Calu3 (cell line): ENCODE measurements at regions not wholly inside any gene's neighbourhood (a gene's known extent, or its start where the extent isn't known, plus 50 kb on each side); places are given as distances from the start of the nearest gene placed in this dataset.
"Not testable (repeated sequence)": the region's sequence is repeated elsewhere in the genome, so short reads cannot be mapped to it uniquely, and the experiment has no call there.

Experiments
- BruUV-seq: library from RNA; stranded (reverse); fragments of 400-500 nt; replicated peaks from 2 replicates; lab custom pipeline; 2021; lab: Mats Ljungman, UMichigan
- CTCF ChIA-PET: fragments of 300-600 bp; sonication (Branson Sonifier 250); formaldehyde crosslinking; loops from one replicate; lab custom pipeline; 2022; ENCODE audit warnings: antibody characterized with exemption; lab: Charles Lee
- DNase-seq: peaks from one replicate; pipeline ENCODE4 v3.0.0; 2022
- H3K27ac Mint-ChIP-seq: one replicate; pipeline ENCODE4 v1.8.0; 2022; ENCODE audit warnings: mixed read lengths; ENCODE audit not compliant: unreplicated experiment
- H3K27me3 Mint-ChIP-seq: one replicate; pipeline ENCODE4 v1.8.0; 2022; ENCODE audit warnings: mixed read lengths; ENCODE audit not compliant: unreplicated experiment
- H3K36me3 Mint-ChIP-seq: one replicate; pipeline ENCODE4 v1.8.0; 2022; ENCODE audit warnings: mild to moderate bottlenecking, moderate library complexity, mixed read lengths; ENCODE audit not compliant: insufficient read depth, unreplicated experiment
- H3K4me1 Mint-ChIP-seq: one replicate; pipeline ENCODE4 v1.8.0; 2022; ENCODE audit warnings: mild to moderate bottlenecking, low read depth, mixed read lengths; ENCODE audit not compliant: unreplicated experiment
- H3K4me3 Mint-ChIP-seq: one replicate; pipeline ENCODE4 v1.8.0; 2022; ENCODE audit warnings: mild to moderate bottlenecking, low read depth, moderate library complexity, mixed read lengths; ENCODE audit not compliant: unreplicated experiment
- H3K9me3 Mint-ChIP-seq: one replicate; pipeline ENCODE4 v1.8.0; 2022; ENCODE audit warnings: low read depth, mixed read lengths; ENCODE audit not compliant: unreplicated experiment
- intact Hi-C: fragments of 100-400 bp; cut with micrococcal nuclease; formaldehyde crosslinking; loops from one replicate; pipeline ENCODE4 v1.10.0; 2022; ENCODE audit not compliant: unreplicated experiment
- TF ChIP-seq, protein P1 (sequence below): fragments of 200-600 bp; IDR thresholded peaks from one replicate; pipeline ENCODE4 v1.8.0; 2022; ENCODE audit warnings: antibody characterized with exemption; ENCODE audit not compliant: unreplicated experiment

DNA sequence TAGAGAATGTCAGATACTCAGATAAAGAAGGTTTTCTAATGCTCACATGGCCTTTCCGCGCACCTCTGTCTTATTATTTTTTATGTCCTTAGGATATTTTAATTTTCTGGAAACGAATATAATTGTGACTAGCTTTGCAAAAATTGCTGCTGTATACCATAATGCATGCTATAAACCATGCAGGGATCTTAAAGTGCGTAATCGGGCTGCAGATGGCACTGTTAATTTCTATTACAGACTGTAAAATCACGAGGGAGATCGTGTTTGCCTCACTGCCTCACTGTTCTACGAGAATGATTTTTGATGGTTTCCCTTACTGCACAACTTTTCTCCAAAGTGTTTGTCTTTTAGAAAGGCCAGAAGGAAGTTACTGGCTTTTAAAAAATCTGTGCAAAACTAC, 356.1 kb downstream of the TUSC1 start:
- DNase-seq = no peak
- H3K4me1 Mint-ChIP-seq = no peaks in the 10 kb centered on the region
- H3K27ac Mint-ChIP-seq = no peak overlapping the region
- no peaks in the 10 kb centered on the region for H3K27me3 Mint-ChIP-seq
- H3K9me3 Mint-ChIP-seq = peaks cover 4% of the 10 kb centered on the region
- H3K36me3 Mint-ChIP-seq = no peaks in the 10 kb centered on the region
- no TSS peak for BruUV-seq
- intact Hi-C loops = no loop called here
- TF ChIP-seq, protein P1, sequence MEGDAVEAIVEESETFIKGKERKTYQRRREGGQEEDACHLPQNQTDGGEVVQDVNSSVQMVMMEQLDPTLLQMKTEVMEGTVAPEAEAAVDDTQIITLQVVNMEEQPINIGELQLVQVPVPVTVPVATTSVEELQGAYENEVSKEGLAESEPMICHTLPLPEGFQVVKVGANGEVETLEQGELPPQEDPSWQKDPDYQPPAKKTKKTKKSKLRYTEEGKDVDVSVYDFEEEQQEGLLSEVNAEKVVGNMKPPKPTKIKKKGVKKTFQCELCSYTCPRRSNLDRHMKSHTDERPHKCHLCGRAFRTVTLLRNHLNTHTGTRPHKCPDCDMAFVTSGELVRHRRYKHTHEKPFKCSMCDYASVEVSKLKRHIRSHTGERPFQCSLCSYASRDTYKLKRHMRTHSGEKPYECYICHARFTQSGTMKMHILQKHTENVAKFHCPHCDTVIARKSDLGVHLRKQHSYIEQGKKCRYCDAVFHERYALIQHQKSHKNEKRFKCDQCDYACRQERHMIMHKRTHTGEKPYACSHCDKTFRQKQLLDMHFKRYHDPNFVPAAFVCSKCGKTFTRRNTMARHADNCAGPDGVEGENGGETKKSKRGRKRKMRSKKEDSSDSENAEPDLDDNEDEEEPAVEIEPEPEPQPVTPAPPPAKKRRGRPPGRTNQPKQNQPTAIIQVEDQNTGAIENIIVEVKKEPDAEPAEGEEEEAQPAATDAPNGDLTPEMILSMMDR = no peak
- H3K4me3 Mint-ChIP-seq = no peak overlapping the region
- CTCF ChIA-PET = no interaction called here

DNA sequence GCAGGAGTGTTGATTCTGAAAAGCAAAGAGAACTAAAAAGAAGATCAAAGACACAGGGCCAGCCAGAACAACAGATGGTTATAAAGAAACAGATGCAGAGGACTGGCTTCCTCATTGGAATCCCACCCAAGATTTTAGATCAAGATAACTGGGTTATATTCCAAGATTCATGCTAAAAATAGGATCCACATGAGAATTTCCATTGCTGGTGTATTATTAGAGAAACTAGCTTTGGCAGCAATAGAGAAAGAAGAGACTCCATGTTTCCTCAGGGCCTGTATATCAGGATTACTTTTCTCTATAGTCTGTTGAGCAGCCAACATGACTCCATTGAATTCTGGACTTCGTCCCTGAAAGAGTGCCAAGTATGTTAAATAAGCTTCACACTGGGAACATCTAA, 367.3 kb downstream of the TUSC1 start:
- intact Hi-C loops = no loop called here
- TF ChIP-seq, protein P1 = no peak
- no TSS peak for BruUV-seq
- Mint-ChIP-seq H3K27me3 (no peaks in the 10 kb centered on the region), H3K4me1 (no peaks in the 10 kb centered on the region), H3K27ac (no peak overlapping the region), H3K4me3 (no peak overlapping the region), H3K36me3 (no peaks in the 10 kb centered on the region), H3K9me3 (peaks cover 2% of the 10 kb centered on the region)
- CTCF ChIA-PET = no interaction called here
- no peak for DNase-seq

DNA sequence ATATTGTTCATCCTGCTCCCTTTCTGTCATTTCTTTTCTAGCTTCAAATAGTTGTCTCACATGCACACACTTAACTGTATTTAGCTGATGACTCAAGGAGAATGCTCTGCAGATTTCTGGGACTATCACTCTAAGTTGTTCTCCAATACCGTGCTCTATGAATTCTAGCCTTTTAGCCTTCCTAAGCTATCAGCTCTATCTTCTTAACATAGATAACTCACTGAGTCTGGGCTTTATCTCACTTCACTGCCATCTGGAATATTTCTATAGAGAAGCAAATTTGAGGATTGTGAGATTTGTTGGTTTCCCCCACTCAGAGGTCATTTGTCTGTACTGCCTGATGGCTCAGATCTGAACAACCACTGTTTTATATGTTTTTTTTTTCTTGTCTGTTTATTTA, 369.7 kb downstream of the TUSC1 start:
- no peak overlapping the region for H3K27ac Mint-ChIP-seq
- CTCF ChIA-PET = no interaction called here

DNA sequence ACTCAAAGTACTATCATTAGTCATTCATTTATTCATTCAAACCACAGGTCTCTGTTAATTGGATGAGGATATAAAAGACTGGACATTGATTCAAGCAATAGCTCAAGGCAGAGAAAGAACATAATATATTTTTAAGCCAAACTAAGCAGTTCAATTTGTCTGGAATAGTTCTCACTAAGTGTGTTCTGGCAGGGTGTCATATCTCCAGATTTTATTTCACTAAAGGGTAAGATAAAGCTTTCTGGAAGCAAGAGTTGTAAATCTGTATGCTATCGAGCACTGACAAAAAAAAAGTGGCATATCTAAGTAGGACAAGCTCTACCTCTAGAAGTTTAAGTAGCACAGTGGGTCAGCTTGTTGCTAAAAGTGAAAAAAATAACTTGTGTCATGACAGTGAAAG, 375.6 kb downstream of the TUSC1 start:
- Mint-ChIP-seq H3K4me3 (no peak overlapping the region), H3K27ac (no peak overlapping the region), H3K4me1 (no peaks in the 10 kb centered on the region), H3K9me3 (peaks cover 3% of the 10 kb centered on the region), H3K27me3 (no peaks in the 10 kb centered on the region), H3K36me3 (no peaks in the 10 kb centered on the region)
- DNase-seq = no peak
- intact Hi-C loops = no loop called here
- no TSS peak for BruUV-seq
- TF ChIP-seq, protein P1 = no peak
- CTCF ChIA-PET = no interaction called here

More for the DNA sequence above, 369.7 kb downstream of the TUSC1 start:
- DNase-seq = no peak
- Mint-ChIP-seq H3K4me1 (no peaks in the 10 kb centered on the region), H3K9me3 (peaks cover 2% of the 10 kb centered on the region), H3K4me3 (no peak overlapping the region), H3K36me3 (no peaks in the 10 kb centered on the region), H3K27me3 (no peaks in the 10 kb centered on the region)
- BruUV-seq = no TSS peak
- intact Hi-C loops = no loop called here
- TF ChIP-seq, protein P1 = no peak

DNA sequence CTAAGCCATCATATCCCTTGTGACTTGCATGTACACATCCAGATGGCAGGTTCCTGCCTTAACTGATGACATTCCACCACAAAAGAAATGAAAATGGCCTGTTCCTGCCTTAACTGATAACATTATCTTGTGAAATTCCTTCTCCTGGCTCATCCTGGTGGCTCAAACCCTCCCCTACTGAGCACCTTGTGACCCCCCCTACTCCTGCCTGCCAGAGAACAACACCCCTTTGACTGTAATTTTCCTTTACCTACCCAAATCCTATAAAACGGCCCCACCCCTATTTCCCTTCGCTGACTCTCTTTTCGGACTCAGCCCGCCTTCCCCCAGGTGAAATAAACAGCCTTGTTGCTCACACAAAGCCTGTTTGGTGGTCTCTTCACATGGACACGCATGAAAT, 390.0 kb downstream of the TUSC1 start:
- H3K4me3 Mint-ChIP-seq, DNase-seq, H3K27me3 Mint-ChIP-seq, H3K27ac Mint-ChIP-seq, H3K4me1 Mint-ChIP-seq, BruUV-seq, intact Hi-C loops, H3K9me3 Mint-ChIP-seq, H3K36me3 Mint-ChIP-seq, CTCF ChIA-PET: not testable (repeated sequence)
